ENCODE measurements at regions not wholly inside any gene's neighbourhood (a gene's known extent, or its start where the extent isn't known, plus 50 kb on each side); places are given as distances from the start of the nearest gene placed in this dataset.

- H3K18ac ChIP-seq (ENCODE audit: insufficient read length, low read depth, low read length): peak overlapping the region; percentile 68
- no peak overlapping the region for H2BK20ac ChIP-seq (ENCODE audit: low read depth, low read length, poor library complexity, severe bottlenecking)
- no peaks in the 10 kb centered on the region for H3K79me2 ChIP-seq (ENCODE audit: insufficient read depth, low read length)
- no CpG with 5 or more reads among the region's 17 CpGs for WGBS (ENCODE audit: extremely low coverage, insufficient read length, low lambda C conversion rate)
- H3K14ac ChIP-seq (ENCODE audit: insufficient read depth, low read length): peak overlapping the region; percentile 42; the same call in 1 of the 2 replicates
- H2BK15ac ChIP-seq (ENCODE audit: low read depth, low read length): no peak overlapping the region
- no peak overlapping the region for H3K4ac ChIP-seq (ENCODE audit: low read depth, low read length)
- Mint-ChIP-seq H3K36me3 (ENCODE audit: insufficient read depth in 1 of 3, low read depth in 3 of 3) (peaks cover 7 to 27% (median 22%) of the 10 kb centered on the region in 3 experiments; a peak in 5 of 7 replicates), H3K27me3 (ENCODE audit: low read depth) (no peaks in the 10 kb centered on the region; the same call in 1 of the 2 replicates), H3K4me3 (no peak overlapping the region), H3K27ac (peak overlapping the region; percentile 85 to 91 (median 89); a peak in 6 of 7 replicates), H3K4me1 (peaks cover 42 to 63% of the 10 kb centered on the region in 2 experiments), H3K9me3 (no peaks in the 10 kb centered on the region)
- H3K27me3 ChIP-seq (ENCODE audit: insufficient read depth, low read length): no peaks in the 10 kb centered on the region
- H4K8ac ChIP-seq (replicated peaks; ENCODE audit: insufficient read length, low read depth, low read length): no peak overlapping the region
- H2BK12ac ChIP-seq (ENCODE audit: insufficient read length, low read depth, low read length): no peak overlapping the region
- H3K9ac ChIP-seq (ENCODE audit: extremely low read depth, insufficient read length, low read length): no peak overlapping the region
- no peak overlapping the region for H3K4me2 ChIP-seq (ENCODE audit: insufficient read depth, insufficient read length, low read length)
- no peak overlapping the region for H4K91ac ChIP-seq (ENCODE audit: insufficient read length, low read depth, low read length)
- no peaks in the 10 kb centered on the region for H3K23me2 ChIP-seq (ENCODE audit: insufficient read length, low read depth, low read length, poor library complexity, severe bottlenecking)
- peaks cover 3% of the 10 kb centered on the region; the same call in 1 of the 2 replicates for H3K4me1 ChIP-seq (ENCODE audit: insufficient read depth, low read length)
- DNase-seq: peak; percentile 56
- no peak overlapping the region for H4K5ac ChIP-seq (ENCODE audit: insufficient read length, low read depth, low read length)
- no peak overlapping the region for H3T11ph ChIP-seq (ENCODE audit: low read length)
- no peaks in the 10 kb centered on the region for H3K79me1 ChIP-seq (ENCODE audit: insufficient read depth, low read depth, low read length, poor library complexity, severe bottlenecking)
- H2AFZ ChIP-seq (ENCODE audit: low read length): no peak overlapping the region
- no peak overlapping the region for H3K27ac ChIP-seq (ENCODE audit: insufficient read length, low read depth, low read length)
- H3K56ac ChIP-seq (ENCODE audit: insufficient read length, low read depth, low read length): no peak overlapping the region
- H3K23ac ChIP-seq (ENCODE audit: insufficient read length, low read depth, low read length): no peak overlapping the region
- no peaks in the 10 kb centered on the region for H4K20me1 ChIP-seq (ENCODE audit: control insufficient read depth, insufficient read depth, insufficient read length)
- no peaks in the 10 kb centered on the region for H3K9me3 ChIP-seq (ENCODE audit: control insufficient read depth, low read depth, low read length)
- no peak overlapping the region for H2AK5ac ChIP-seq (ENCODE audit: insufficient read length, low read length)
- H2BK120ac ChIP-seq (ENCODE audit: low read depth, low read length, poor library complexity, severe bottlenecking): no peak overlapping the region
- TF ChIP-seq, protein P1, sequence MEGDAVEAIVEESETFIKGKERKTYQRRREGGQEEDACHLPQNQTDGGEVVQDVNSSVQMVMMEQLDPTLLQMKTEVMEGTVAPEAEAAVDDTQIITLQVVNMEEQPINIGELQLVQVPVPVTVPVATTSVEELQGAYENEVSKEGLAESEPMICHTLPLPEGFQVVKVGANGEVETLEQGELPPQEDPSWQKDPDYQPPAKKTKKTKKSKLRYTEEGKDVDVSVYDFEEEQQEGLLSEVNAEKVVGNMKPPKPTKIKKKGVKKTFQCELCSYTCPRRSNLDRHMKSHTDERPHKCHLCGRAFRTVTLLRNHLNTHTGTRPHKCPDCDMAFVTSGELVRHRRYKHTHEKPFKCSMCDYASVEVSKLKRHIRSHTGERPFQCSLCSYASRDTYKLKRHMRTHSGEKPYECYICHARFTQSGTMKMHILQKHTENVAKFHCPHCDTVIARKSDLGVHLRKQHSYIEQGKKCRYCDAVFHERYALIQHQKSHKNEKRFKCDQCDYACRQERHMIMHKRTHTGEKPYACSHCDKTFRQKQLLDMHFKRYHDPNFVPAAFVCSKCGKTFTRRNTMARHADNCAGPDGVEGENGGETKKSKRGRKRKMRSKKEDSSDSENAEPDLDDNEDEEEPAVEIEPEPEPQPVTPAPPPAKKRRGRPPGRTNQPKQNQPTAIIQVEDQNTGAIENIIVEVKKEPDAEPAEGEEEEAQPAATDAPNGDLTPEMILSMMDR (conservative IDR thresholded peaks at IDR 0.05): no peak
- no peak overlapping the region for H2BK5ac ChIP-seq (ENCODE audit: insufficient read length, low read length)
Measured at GRCh38 chr21:36250423-36251075, 69.4 kb upstream of the MORC3 start.
